GM21619 (cell line): ENCODE measurements at regions not wholly inside any gene's neighbourhood (a gene's known extent, or its start where the extent isn't known, plus 50 kb on each side); places are given as distances from the start of the nearest gene placed in this dataset.

Experiments used
- ATAC-seq: cut with Tn5 transposase; IDR thresholded peaks from one replicate; pipeline ENCODE4 v1.9.1; 2021; ENCODE audit not compliant: unreplicated experiment

- no peak for ATAC-seq
Observed at GRCh38 chr7:156487811-156488533, 152.6 kb upstream of the RNF32 start.

GRCh38 chr7:156480671-156481070, 159.9 kb upstream of the RNF32 start:
- no peak for ATAC-seq

GRCh38 chr7:156479596-156479995, 161.0 kb upstream of the RNF32 start:
- ATAC-seq = no peak

- ATAC-seq = no peak
Observed at GRCh38 chr7:156478486-156478885, 162.1 kb upstream of the RNF32 start.

GRCh38 chr7:156475666-156476065, 164.9 kb upstream of the RNF32 start:
- ATAC-seq = no peak

- ATAC-seq = no peak
Observed at GRCh38 chr7:156475179-156475578, 165.4 kb upstream of the RNF32 start.

- ATAC-seq = no peak
Observed at GRCh38 chr7:156474241-156474743, 166.3 kb upstream of the RNF32 start.

GRCh38 chr7:156473476-156474240, 166.9 kb upstream of the RNF32 start:
- no peak for ATAC-seq

- ATAC-seq = no peak
Observed at GRCh38 chr7:156472267-156472666, 168.3 kb upstream of the RNF32 start.

GRCh38 chr7:156470399-156471320, 169.9 kb upstream of the RNF32 start:
- no peak for ATAC-seq

- ATAC-seq = no peak
Observed at GRCh38 chr7:156466955-156467625, 173.5 kb upstream of the RNF32 start.

- no peak for ATAC-seq
Observed at GRCh38 chr7:156466272-156466671, 174.3 kb upstream of the RNF32 start.

- no peak for ATAC-seq
Observed at GRCh38 chr7:156465186-156465585, 175.4 kb upstream of the RNF32 start.

- ATAC-seq = no peak
Observed at GRCh38 chr7:156464339-156464738, 176.2 kb upstream of the RNF32 start.

GRCh38 chr7:156463280-156463679, 177.3 kb upstream of the RNF32 start:
- ATAC-seq = no peak

GRCh38 chr7:156461881-156462665, 178.5 kb upstream of the RNF32 start:
- ATAC-seq = no peak

GRCh38 chr7:156460858-156461627, 179.5 kb upstream of the RNF32 start:
- no peak for ATAC-seq

- ATAC-seq = no peak
Observed at GRCh38 chr7:156459582-156459981, 181.0 kb upstream of the RNF32 start.

GRCh38 chr7:156459067-156459466, 181.5 kb upstream of the RNF32 start:
- no peak for ATAC-seq
